ENCODE measurements at regions not wholly inside any gene's neighbourhood (a gene's known extent, or its start where the extent isn't known, plus 50 kb on each side); places are given as distances from the start of the nearest gene placed in this dataset.

GRCh38 chr4:94015956-94016355, 187.4 kb downstream of the ATOH1 start:
- ATAC-seq (no peak), DNase-seq (no peak)
- no peaks in the 10 kb centered on the region for H3K36me3 ChIP-seq (ENCODE audit: control insufficient read depth, insufficient read depth, low read length)
- intact Hi-C loops (cut with micrococcal nuclease) = no loop called here
- peaks cover 3 to 10% of the 10 kb centered on the region in 2 donors for H3K9me3 Mint-ChIP-seq
- no peak for TF ChIP-seq CTCF (IDR thresholded peaks at IDR 0.05)
- no peak overlapping the region for H3K4me3 Mint-ChIP-seq
- H3K9me3 ChIP-seq (ENCODE audit: control insufficient read depth, insufficient read depth, low read length) = no peaks in the 10 kb centered on the region
- no peaks in the 10 kb centered on the region for H3K36me3 Mint-ChIP-seq
- no peak overlapping the region for H3K27ac Mint-ChIP-seq
- H3K4me1 ChIP-seq (ENCODE audit: control insufficient read depth, insufficient read depth, low read length) = no peaks in the 10 kb centered on the region
- H3K4me3 ChIP-seq (ENCODE audit: low read length) = no peak overlapping the region
- no peaks in the 10 kb centered on the region for H3K27me3 ChIP-seq (ENCODE audit: control insufficient read depth, insufficient read depth, low read length)
- no peak overlapping the region for H3K27ac ChIP-seq (ENCODE audit: low read length)
- WGBS (ENCODE audit: insufficient coverage) = 88% methylated on average over 1 of the region's 1 CpG
- no peaks in the 10 kb centered on the region for H3K27me3 Mint-ChIP-seq (ENCODE audit: low read depth in 2 of 2)
- no peaks in the 10 kb centered on the region for H3K4me1 Mint-ChIP-seq

GRCh38 chr4:94032754-94033153, 174.9 kb upstream of the SMARCAD1 start:
- Histone ChIP-seq H3K36me3 (ENCODE audit: control insufficient read depth, insufficient read depth, low read length) (no peaks in the 10 kb centered on the region), H3K4me1 (ENCODE audit: control insufficient read depth, insufficient read depth, low read length) (no peaks in the 10 kb centered on the region), H3K27ac (ENCODE audit: low read length) (no peak overlapping the region), H3K9me3 (ENCODE audit: control insufficient read depth, insufficient read depth, low read length) (no peaks in the 10 kb centered on the region), H3K27me3 (ENCODE audit: control insufficient read depth, insufficient read depth, low read length) (no peaks in the 10 kb centered on the region), H3K4me3 (ENCODE audit: low read length) (no peak overlapping the region)
- intact Hi-C loops (cut with micrococcal nuclease) = no loop called here
- Mint-ChIP-seq H3K27ac (no peak overlapping the region), H3K4me1 (no peaks in the 10 kb centered on the region), H3K27me3 (ENCODE audit: low read depth in 2 of 2) (no peaks in the 10 kb centered on the region), H3K4me3 (no peak overlapping the region), H3K9me3 (no peaks in the 10 kb centered on the region), H3K36me3 (no peaks in the 10 kb centered on the region)
- TF ChIP-seq CTCF (IDR thresholded peaks at IDR 0.05) = no peak
- DNase-seq (no peak), ATAC-seq (no peak)
- WGBS (ENCODE audit: insufficient coverage) = 75% methylated on average over 2 of the region's 2 CpGs

- Histone ChIP-seq H3K4me1 (ENCODE audit: control insufficient read depth, insufficient read depth, low read length) (no peaks in the 10 kb centered on the region), H3K27me3 (ENCODE audit: control insufficient read depth, insufficient read depth, low read length) (no peaks in the 10 kb centered on the region), H3K36me3 (ENCODE audit: control insufficient read depth, insufficient read depth, low read length) (no peaks in the 10 kb centered on the region), H3K4me3 (ENCODE audit: low read length) (no peak overlapping the region), H3K27ac (ENCODE audit: low read length) (no peak overlapping the region), H3K9me3 (ENCODE audit: control insufficient read depth, insufficient read depth, low read length) (no peaks in the 10 kb centered on the region)
- peaks cover 0 to 4% of the 10 kb centered on the region in 2 donors for H3K9me3 Mint-ChIP-seq
- no peak for ATAC-seq
- H3K36me3 Mint-ChIP-seq = no peaks in the 10 kb centered on the region
- TF ChIP-seq CTCF (IDR thresholded peaks at IDR 0.05) = no peak
- H3K4me1 Mint-ChIP-seq = no peaks in the 10 kb centered on the region
- no peak overlapping the region for H3K4me3 Mint-ChIP-seq
- H3K27ac Mint-ChIP-seq = no peak overlapping the region
- no peak for DNase-seq
- intact Hi-C loops (cut with micrococcal nuclease) = no loop called here
- H3K27me3 Mint-ChIP-seq (ENCODE audit: low read depth in 2 of 2) = no peaks in the 10 kb centered on the region
- WGBS (ENCODE audit: insufficient coverage) = 67% methylated on average over 2 of the region's 2 CpGs
Measured at GRCh38 chr4:94036964-94037363, 170.7 kb upstream of the SMARCAD1 start.

GRCh38 chr4:94038195-94038594, 169.5 kb upstream of the SMARCAD1 start:
- H3K4me3 ChIP-seq (ENCODE audit: low read length) = no peak overlapping the region
- no peaks in the 10 kb centered on the region for H3K4me1 Mint-ChIP-seq
- H3K36me3 ChIP-seq (ENCODE audit: control insufficient read depth, insufficient read depth, low read length) = no peaks in the 10 kb centered on the region
- no peak overlapping the region for H3K27ac Mint-ChIP-seq
- WGBS (ENCODE audit: insufficient coverage) = 67% methylated on average over 1 of the region's 3 CpGs
- no peak overlapping the region for H3K27ac ChIP-seq (ENCODE audit: low read length)
- H3K4me3 Mint-ChIP-seq = no peak overlapping the region
- H3K36me3 Mint-ChIP-seq = no peaks in the 10 kb centered on the region
- intact Hi-C loops (cut with micrococcal nuclease) = no loop called here
- ATAC-seq (no peak), DNase-seq (no peak)
- TF ChIP-seq CTCF (IDR thresholded peaks at IDR 0.05) = no peak
- no peaks in the 10 kb centered on the region for H3K27me3 ChIP-seq (ENCODE audit: control insufficient read depth, insufficient read depth, low read length)
- H3K4me1 ChIP-seq (ENCODE audit: control insufficient read depth, insufficient read depth, low read length) = no peaks in the 10 kb centered on the region
- no peaks in the 10 kb centered on the region for H3K27me3 Mint-ChIP-seq (ENCODE audit: low read depth in 2 of 2)
- H3K9me3 Mint-ChIP-seq = peaks cover 2 to 6% of the 10 kb centered on the region in 2 donors
- H3K9me3 ChIP-seq (ENCODE audit: control insufficient read depth, insufficient read depth, low read length) = no peaks in the 10 kb centered on the region

Measured in natural killer cell (primary cell).